Fibroblast of lung (primary cell): ENCODE measurements at regions not wholly inside any gene's neighbourhood (a gene's known extent, or its start where the extent isn't known, plus 50 kb on each side); places are given as distances from the start of the nearest gene placed in this dataset.

Source experiments
- DNase-seq, 2 donors: peaks; one replicate each; pipeline versions ENCODE4 v3.0.0 to v3.0.0-alpha.2; 2010; ENCODE audit warnings: low read depth in 2 of 2
- H2AFZ ChIP-seq: 2 replicates; pipeline ENCODE4 v1.5.1; 2012; ENCODE audit warnings: low read length, control low read depth, inconsistent platforms
- H3K27ac ChIP-seq: 2 replicates; pipeline ENCODE4 v1.5.1; 2011; ENCODE audit warnings: low read length, control low read depth; ENCODE audit not compliant: insufficient read depth
- H3K27me3 ChIP-seq: 2 replicates; pipeline ENCODE4 v1.5.1; 2011; ENCODE audit warnings: mild to moderate bottlenecking, low read length; ENCODE audit not compliant: control insufficient read depth, insufficient read depth
- H3K36me3 ChIP-seq: 2 replicates; pipeline ENCODE4 v1.5.1; 2011; ENCODE audit warnings: low read length; ENCODE audit not compliant: control insufficient read depth, insufficient read depth
- H3K4me1 ChIP-seq: 2 replicates; pipeline ENCODE4 v1.5.1; 2011; ENCODE audit warnings: low read length; ENCODE audit not compliant: control insufficient read depth, insufficient read depth; ENCODE audit errors: extremely low read depth
- H3K4me2 ChIP-seq: 2 replicates; pipeline ENCODE4 v1.5.1; 2011; ENCODE audit warnings: low read length, control low read depth; ENCODE audit not compliant: insufficient read depth; ENCODE audit errors: extremely low read depth
- H3K4me3 ChIP-seq, 4 experiments: fragments of 200-600 bp in 1 of 4; sonication (generic) in 1 of 4; replicated peaks in 1 of 4; 2 replicates each; pipeline ENCODE4 v1.5.1; 2011 to 2016; ENCODE audit warnings: low read length in 4 of 4, low read depth in 3 of 4, mild to moderate bottlenecking in 3 of 4, control low read depth in 2 of 4, inconsistent platforms in 1 of 4, mixed read lengths in 1 of 4; ENCODE audit not compliant: insufficient read depth in 1 of 4; ENCODE audit errors: control extremely low read depth in 1 of 4
- H3K79me2 ChIP-seq: 2 replicates; pipeline ENCODE4 v1.5.1; 2012; ENCODE audit warnings: mild to moderate bottlenecking, low read length, inconsistent platforms; ENCODE audit not compliant: control insufficient read depth, insufficient read depth
- H3K9ac ChIP-seq: 2 replicates; pipeline ENCODE4 v1.5.1; 2011; ENCODE audit warnings: mild to moderate bottlenecking, low read length, control low read depth; ENCODE audit not compliant: insufficient read depth
- H3K9me3 ChIP-seq: 2 replicates; pipeline ENCODE4 v1.5.1; 2012; ENCODE audit warnings: low read depth, low read length; ENCODE audit not compliant: control insufficient read depth, insufficient read depth
- H4K20me1 ChIP-seq: 2 replicates; pipeline ENCODE4 v1.5.1; 2011; ENCODE audit warnings: low read length; ENCODE audit not compliant: control insufficient read depth, insufficient read depth; ENCODE audit errors: extremely low read depth
- EZH2 ChIP-seq: IDR thresholded peaks from 2 replicates; pipeline ENCODE4 v1.5.1; 2012; ENCODE audit warnings: low read length, control low read depth, mild to moderate bottlenecking; ENCODE audit errors: missing control alignments
- TF ChIP-seq, protein P1 (sequence below), 2 donors: IDR thresholded peaks in 1 of 2; conservative IDR thresholded peaks in 1 of 2; 1 replicate in 1 of 2; 2 replicates in 1 of 2; pipeline ENCODE4 v1.5.1; 2011 to 2012; ENCODE audit warnings: low read length in 2 of 2, control low read depth in 1 of 2, inconsistent platforms in 1 of 2, low read depth in 1 of 2, mild to moderate bottlenecking in 1 of 2

DNA sequence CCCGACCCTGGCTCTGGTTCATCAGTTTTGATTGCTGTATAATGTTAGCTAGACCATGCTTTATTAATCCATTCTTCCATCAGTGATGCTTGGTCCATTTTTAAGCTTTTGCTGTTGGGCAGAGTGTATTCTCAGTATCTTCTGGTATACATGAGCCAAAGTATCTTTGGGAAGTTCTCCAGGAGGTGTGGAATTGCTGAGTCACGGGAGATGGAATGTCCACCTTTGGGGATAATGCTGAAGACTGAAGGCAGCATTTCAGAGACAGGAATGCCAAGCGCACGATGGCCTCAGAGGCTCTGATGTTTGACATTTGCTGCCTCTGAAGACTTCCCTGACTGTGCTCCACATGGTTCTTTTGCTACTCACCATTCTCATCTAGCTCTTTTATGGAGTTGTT lies 266.3 kb upstream of the KAZN start:
- H3K4me2 ChIP-seq: no peak overlapping the region
- H3K27me3 ChIP-seq: no peaks in the 10 kb centered on the region
- H4K20me1 ChIP-seq: no peaks in the 10 kb centered on the region
- H3K27ac ChIP-seq: no peak overlapping the region
- H3K79me2 ChIP-seq: no peaks in the 10 kb centered on the region
- H3K36me3 ChIP-seq: no peaks in the 10 kb centered on the region
- H3K9me3 ChIP-seq: no peaks in the 10 kb centered on the region
- no peak overlapping the region for H2AFZ ChIP-seq
- H3K4me3 ChIP-seq: no peak overlapping the region
- DNase-seq: peak in 1 of 2 donors; percentile 64
- no peak overlapping the region for H3K9ac ChIP-seq
- no peaks in the 10 kb centered on the region for H3K4me1 ChIP-seq
- TF ChIP-seq EZH2: no peak
- TF ChIP-seq, protein P1, sequence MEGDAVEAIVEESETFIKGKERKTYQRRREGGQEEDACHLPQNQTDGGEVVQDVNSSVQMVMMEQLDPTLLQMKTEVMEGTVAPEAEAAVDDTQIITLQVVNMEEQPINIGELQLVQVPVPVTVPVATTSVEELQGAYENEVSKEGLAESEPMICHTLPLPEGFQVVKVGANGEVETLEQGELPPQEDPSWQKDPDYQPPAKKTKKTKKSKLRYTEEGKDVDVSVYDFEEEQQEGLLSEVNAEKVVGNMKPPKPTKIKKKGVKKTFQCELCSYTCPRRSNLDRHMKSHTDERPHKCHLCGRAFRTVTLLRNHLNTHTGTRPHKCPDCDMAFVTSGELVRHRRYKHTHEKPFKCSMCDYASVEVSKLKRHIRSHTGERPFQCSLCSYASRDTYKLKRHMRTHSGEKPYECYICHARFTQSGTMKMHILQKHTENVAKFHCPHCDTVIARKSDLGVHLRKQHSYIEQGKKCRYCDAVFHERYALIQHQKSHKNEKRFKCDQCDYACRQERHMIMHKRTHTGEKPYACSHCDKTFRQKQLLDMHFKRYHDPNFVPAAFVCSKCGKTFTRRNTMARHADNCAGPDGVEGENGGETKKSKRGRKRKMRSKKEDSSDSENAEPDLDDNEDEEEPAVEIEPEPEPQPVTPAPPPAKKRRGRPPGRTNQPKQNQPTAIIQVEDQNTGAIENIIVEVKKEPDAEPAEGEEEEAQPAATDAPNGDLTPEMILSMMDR (conservative IDR thresholded peaks at IDR 0.05 in 1 of 2, IDR thresholded peaks at IDR 0.05 in 1 of 2; ENCODE audit: low read depth in 1 of 2, low read length in 2 of 2): no peak

DNA sequence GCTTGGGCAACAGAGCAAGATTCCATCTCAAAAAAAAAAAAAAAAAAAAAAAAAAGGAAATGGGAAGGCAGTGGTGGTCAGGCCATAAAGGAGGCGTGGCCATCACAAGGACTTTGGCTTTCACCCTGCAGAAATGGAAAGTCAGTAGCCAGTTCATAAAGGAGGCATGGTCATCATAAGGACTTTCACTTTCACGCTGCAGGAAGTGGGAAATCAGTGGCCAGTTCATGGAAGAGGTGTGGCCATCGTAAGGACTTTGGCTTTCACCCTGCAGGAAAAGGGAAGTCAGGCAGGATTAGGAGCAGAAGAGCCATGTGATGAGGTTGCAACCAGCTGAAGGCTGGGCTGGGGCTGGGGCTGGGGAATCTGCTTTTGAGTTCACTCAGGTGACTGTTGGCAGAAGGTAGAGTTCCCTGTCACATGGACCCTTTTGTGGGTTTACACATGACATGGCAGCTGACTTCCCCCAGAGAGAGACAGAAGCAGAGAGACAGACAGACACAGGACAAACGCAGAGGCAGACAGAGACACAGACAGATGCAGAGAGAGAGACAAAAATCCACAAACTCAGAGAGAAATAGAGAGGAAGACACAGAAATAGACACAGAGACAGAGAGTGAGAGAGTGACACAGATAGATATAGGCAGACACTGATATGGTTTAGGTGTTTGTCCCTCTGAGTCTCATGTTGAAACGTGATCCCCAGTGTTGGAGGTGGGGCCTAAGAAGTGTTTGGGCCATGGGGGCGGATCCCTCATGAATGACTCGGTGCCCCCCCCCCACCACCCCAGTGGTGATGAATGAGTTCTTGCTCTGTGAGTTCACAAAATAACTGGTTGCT lies 263.9 kb upstream of the KAZN start:
- DNase-seq: peak in 1 of 2 donors; percentile 20
- no peak overlapping the region for H3K4me3 ChIP-seq
- no peaks in the 10 kb centered on the region for H3K36me3 ChIP-seq
- no peaks in the 10 kb centered on the region for H3K4me1 ChIP-seq
- no peaks in the 10 kb centered on the region for H3K27me3 ChIP-seq
- no peak overlapping the region for H3K9ac ChIP-seq
- no peak for TF ChIP-seq EZH2
- TF ChIP-seq, protein P1 (conservative IDR thresholded peaks at IDR 0.05 in 1 of 2, IDR thresholded peaks at IDR 0.05 in 1 of 2; ENCODE audit: low read depth in 1 of 2, low read length in 2 of 2): no peak
- H3K79me2 ChIP-seq: no peaks in the 10 kb centered on the region
- no peak overlapping the region for H3K27ac ChIP-seq
- H2AFZ ChIP-seq: no peak overlapping the region
- H3K9me3 ChIP-seq: no peaks in the 10 kb centered on the region
- H3K4me2 ChIP-seq: no peak overlapping the region
- H4K20me1 ChIP-seq: no peaks in the 10 kb centered on the region

DNA sequence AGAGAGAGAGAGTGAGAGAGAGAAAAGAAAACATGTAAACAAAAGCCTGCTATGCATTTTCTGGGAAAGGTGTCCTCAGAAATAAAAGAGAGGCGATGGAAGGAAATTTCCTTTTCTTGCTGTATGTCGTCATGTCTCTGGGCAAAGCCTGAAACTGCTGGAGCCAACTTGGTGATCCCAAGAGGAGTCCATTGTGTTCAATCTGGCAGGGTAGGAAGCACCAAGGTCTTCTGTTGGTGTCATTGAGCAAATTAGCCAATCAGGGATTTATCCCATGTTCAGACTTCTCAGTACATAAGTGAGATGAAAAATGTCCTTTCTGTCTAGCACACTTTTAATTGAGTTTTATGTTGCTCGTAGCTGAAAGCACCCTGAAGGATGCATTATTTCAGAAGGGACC lies 260.0 kb upstream of the KAZN start:
- no peak overlapping the region for H2AFZ ChIP-seq
- H3K9ac ChIP-seq: no peak overlapping the region
- H3K9me3 ChIP-seq: no peaks in the 10 kb centered on the region
- no peak overlapping the region for H3K4me2 ChIP-seq
- H3K36me3 ChIP-seq: no peaks in the 10 kb centered on the region
- H3K4me1 ChIP-seq: no peaks in the 10 kb centered on the region
- no peak for TF ChIP-seq EZH2
- TF ChIP-seq, protein P1 (conservative IDR thresholded peaks at IDR 0.05 in 1 of 2, IDR thresholded peaks at IDR 0.05 in 1 of 2; ENCODE audit: low read depth in 1 of 2, low read length in 2 of 2): no peak
- H3K4me3 ChIP-seq: no peak overlapping the region
- no peaks in the 10 kb centered on the region for H4K20me1 ChIP-seq
- H3K27ac ChIP-seq: no peak overlapping the region
- no peaks in the 10 kb centered on the region for H3K79me2 ChIP-seq
- no peak for DNase-seq
- no peaks in the 10 kb centered on the region for H3K27me3 ChIP-seq
